Keratinocyte (primary cell): ENCODE measurements at regions not wholly inside any gene's neighbourhood (a gene's known extent, or its start where the extent isn't known, plus 50 kb on each side); places are given as distances from the start of the nearest gene placed in this dataset.

ENCODE experiments used
- CTCF ChIP-seq, 3 experiments: IDR thresholded peaks in 1 of 3; conservative IDR thresholded peaks in 1 of 3; optimal IDR thresholded peaks in 1 of 3; 2 replicates in 2 of 3; 3 replicates in 1 of 3; pipeline versions ENCODE3 to v1.5.1; 2011; ENCODE audit warnings: low read length in 3 of 3, mild to moderate bottlenecking in 3 of 3, moderate library complexity in 2 of 3, control low read depth in 1 of 3, inconsistent platforms in 1 of 3; ENCODE audit not compliant: insufficient read depth in 2 of 3; ENCODE audit errors: extremely low read depth in 1 of 3
- EZH2 ChIP-seq: IDR thresholded peaks from one replicate; pipeline ENCODE4 v1.6.1; 2012; ENCODE audit warnings: inconsistent platforms, mild to moderate bottlenecking, low read length, moderate library complexity

GRCh38 chr1:239053279-239053678, 333.1 kb upstream of the CHRM3 start:
- TF ChIP-seq CTCF (optimal IDR thresholded peaks at IDR 0.05 in 1 of 3, IDR thresholded peaks at IDR 0.05 in 1 of 3, conservative IDR thresholded peaks at IDR 0.05 in 1 of 3; ENCODE audit: extremely low read depth in 1 of 3, insufficient read depth in 2 of 3, low read length in 3 of 3) (no peak), EZH2 (no peak)
